Fibroblast of pulmonary artery (primary cell): ENCODE measurements at regions not wholly inside any gene's neighbourhood (a gene's known extent, or its start where the extent isn't known, plus 50 kb on each side); places are given as distances from the start of the nearest gene placed in this dataset.

ENCODE experiments used
- DNase-seq: peaks from one replicate; pipeline ENCODE4 v3.0.0-alpha.2; 2010; ENCODE audit warnings: low read depth
- H3K4me3 ChIP-seq: replicated peaks from 2 replicates; pipeline ENCODE4 v1.5.1; 2011; ENCODE audit warnings: low read depth, mild to moderate bottlenecking, control low read depth, low read length, moderate library complexity
- TF ChIP-seq, protein P1 (sequence below): IDR thresholded peaks from 2 replicates; pipeline ENCODE4 v1.5.1; 2011; ENCODE audit warnings: mild to moderate bottlenecking, control low read depth, low read length, inconsistent platforms; ENCODE audit errors: missing control alignments

DNA sequence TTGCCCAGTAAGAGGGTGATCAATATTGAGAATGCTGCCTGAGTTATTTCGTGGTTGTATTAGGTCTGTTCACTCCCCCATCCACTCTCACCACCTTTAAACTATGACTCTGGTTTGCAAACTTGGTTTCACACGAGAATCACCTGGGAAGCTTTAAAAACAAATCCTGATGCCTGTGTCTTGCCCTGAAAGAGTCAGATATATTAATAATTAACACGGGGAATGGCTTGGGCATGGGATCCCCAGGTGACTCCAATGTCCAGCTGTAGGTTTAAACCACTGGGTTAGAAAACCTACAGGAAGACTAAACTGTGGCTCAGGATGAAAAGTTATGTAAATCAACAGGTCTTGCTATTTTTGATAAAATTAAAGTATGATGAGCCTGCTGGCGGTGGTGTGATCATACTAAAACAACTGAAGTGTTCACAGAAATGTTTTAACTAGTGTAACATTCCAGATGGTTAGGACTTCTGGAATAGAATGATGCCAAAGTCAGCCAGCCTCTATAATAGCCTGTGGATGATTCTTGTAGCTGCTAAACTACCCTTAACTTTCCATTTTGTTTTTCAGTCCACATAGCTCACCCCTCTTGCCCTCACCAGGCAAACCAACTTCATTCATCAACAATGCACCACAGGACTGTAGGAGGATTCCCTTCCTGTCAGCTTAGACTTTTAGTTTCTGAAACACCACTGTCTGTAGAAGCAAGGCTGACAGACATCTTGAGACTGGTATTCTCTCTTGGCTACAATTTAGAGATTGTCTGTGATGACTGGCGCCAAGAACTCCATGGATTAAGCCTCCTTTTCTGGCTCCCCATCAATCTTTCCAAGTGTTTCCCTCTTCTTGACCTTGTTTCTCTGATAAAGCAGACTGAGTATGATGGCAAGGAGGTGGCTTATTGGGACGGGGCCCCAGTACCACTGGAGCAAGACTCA, 119.1 kb upstream of the ADAMTS9 start:
- DNase-seq: no peak
- TF ChIP-seq, protein P1, sequence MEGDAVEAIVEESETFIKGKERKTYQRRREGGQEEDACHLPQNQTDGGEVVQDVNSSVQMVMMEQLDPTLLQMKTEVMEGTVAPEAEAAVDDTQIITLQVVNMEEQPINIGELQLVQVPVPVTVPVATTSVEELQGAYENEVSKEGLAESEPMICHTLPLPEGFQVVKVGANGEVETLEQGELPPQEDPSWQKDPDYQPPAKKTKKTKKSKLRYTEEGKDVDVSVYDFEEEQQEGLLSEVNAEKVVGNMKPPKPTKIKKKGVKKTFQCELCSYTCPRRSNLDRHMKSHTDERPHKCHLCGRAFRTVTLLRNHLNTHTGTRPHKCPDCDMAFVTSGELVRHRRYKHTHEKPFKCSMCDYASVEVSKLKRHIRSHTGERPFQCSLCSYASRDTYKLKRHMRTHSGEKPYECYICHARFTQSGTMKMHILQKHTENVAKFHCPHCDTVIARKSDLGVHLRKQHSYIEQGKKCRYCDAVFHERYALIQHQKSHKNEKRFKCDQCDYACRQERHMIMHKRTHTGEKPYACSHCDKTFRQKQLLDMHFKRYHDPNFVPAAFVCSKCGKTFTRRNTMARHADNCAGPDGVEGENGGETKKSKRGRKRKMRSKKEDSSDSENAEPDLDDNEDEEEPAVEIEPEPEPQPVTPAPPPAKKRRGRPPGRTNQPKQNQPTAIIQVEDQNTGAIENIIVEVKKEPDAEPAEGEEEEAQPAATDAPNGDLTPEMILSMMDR: no peak
- H3K4me3 ChIP-seq: no peak overlapping the region

DNA sequence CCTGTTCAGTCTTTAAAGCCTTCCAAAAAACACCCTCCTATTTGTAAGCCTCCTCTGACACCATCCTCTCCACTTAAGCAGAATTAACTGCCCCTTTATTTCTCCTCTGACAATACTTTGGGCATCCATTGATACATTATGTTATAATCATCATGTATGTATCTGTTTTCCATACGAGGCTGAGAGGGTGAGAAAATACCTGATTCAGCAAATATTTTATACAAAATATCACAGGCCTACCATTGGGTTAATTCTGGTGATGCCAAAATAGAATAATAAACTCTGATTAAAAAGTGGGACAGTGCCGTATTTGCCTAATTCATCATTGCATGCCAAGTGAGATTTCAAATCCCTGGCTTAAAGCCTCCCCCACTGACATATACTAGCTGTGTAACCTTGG, 118.2 kb upstream of the ADAMTS9 start:
- TF ChIP-seq, protein P1: no peak
- H3K4me3 ChIP-seq: no peak overlapping the region
- DNase-seq: no peak

DNA sequence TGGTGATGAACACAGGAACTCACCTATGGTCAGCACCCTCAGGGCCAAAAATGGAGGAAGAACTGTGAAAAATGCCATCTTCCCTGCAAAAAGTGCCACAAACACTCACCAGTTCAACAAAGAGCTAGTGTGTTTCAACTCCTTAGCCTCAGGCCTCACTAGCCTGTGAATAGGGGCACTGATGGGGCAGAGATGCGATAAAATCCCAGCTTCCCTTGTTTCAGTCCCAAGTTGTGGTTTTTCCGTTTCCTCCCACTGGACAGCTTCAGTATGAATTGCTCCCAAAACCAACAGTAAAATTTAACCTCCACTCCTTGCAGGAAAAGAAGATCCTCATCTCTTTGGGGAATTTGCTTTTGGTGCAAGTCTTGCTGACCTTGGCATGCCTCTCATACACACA, 117.4 kb upstream of the ADAMTS9 start:
- H3K4me3 ChIP-seq: no peak overlapping the region
- no peak for DNase-seq
- TF ChIP-seq, protein P1: no peak

DNA sequence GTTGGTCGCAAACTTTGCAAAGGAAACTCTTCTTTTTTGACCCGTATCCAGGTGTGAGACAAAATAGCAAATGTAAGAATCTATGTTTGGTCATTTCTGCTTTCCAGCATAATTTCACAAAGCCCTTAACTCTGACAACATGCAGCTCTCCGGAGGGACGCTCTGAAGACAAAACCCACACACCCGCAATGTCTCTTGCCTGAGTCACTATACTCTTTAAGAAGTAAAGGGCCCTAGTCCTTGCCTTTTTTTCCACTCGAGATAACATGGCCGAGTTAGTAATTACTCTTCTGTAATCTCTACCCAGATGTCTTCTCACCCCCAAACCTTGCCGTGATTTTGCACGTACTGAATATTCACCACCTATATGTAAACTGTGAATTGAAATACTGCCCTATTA, 115.7 kb upstream of the ADAMTS9 start:
- TF ChIP-seq, protein P1: no peak
- no peak for DNase-seq
- H3K4me3 ChIP-seq: no peak overlapping the region

DNA sequence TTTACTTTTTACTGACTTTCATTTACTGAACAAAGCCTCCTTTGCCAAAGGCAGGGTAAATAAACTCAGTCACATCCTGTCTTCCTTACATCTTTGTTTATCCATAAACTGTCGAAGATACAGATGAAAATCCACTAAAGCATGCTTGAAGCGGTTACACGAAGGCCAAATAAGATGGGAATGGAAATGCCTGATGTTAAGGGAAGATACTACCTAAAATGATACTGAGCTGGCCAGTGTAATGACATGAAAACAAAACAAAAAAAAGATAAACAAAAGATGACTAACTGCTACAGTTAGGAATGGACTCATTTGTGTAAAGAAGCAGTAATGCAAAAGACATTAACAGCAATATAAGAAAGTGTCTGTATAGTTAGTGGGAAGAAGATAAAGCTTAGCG, 114.7 kb upstream of the ADAMTS9 start:
- TF ChIP-seq, protein P1: no peak
- no peak overlapping the region for H3K4me3 ChIP-seq
- no peak for DNase-seq

DNA sequence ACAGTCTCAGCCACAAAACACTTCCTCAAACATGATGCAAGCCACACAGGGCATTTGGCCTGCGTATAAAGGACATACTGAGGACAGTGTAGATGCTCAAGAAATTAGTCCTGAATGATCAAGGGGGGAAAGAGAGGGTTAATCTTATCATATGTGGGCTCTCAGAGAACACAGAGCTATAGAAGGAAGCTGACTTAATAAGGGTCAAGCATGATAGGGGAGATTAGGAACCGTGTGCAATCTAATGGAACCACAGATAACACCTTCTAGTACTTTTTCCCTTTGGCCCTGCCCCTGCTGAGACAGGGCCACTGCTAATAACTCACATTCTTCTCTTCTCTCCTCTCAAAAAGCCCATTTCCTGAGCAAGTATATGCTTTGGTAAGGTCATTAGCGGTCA, 114.1 kb upstream of the ADAMTS9 start:
- DNase-seq: no peak
- TF ChIP-seq, protein P1: no peak
- H3K4me3 ChIP-seq: no peak overlapping the region

DNA sequence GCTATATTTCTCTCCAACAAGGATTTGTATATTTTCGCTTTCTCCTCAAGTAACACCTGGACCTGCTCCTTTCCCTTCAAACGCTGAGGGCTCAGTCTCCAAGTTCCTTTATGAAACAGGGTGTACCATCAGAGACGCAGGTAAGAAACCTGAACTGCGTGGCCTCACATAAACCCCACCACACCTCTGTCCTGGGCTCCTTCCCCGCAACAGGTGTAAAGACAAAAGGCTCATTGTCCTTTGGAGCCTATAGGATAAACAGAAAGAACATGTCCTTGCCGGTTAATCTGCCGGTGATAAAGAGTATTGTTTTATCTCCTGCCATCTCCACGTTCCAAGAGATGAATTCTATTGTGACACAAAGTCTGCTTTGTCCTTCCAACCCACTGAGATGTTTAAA, 111.8 kb upstream of the ADAMTS9 start:
- DNase-seq: no peak
- no peak overlapping the region for H3K4me3 ChIP-seq
- TF ChIP-seq, protein P1: no peak
